Posterior vena cava (tissue), 2 donors: ENCODE measurements at regions not wholly inside any gene's neighbourhood (a gene's known extent, or its start where the extent isn't known, plus 50 kb on each side); places are given as distances from the start of the nearest gene placed in this dataset.
"Not testable (repeated sequence)": the region's sequence is repeated elsewhere in the genome, so short reads cannot be mapped to it uniquely, and the experiment has no call there.

ENCODE experiments used
- DNase-seq: peaks from one replicate; pipeline ENCODE4 v3.0.0-alpha.2; 2020; ENCODE audit warnings: low spot score
- intact Hi-C, 2 donors: fragments of 100-400 bp; cut with DNase I; formaldehyde crosslinking; loops; one replicate each; pipeline versions ENCODE4 v1.14.1 to v1.14.2; 2022 to 2023
- donor health status: DM: yes; HTN: yes; CAD: no.
- donor health status: DM: yes; HTN: yes; CAD: no.

DNA sequence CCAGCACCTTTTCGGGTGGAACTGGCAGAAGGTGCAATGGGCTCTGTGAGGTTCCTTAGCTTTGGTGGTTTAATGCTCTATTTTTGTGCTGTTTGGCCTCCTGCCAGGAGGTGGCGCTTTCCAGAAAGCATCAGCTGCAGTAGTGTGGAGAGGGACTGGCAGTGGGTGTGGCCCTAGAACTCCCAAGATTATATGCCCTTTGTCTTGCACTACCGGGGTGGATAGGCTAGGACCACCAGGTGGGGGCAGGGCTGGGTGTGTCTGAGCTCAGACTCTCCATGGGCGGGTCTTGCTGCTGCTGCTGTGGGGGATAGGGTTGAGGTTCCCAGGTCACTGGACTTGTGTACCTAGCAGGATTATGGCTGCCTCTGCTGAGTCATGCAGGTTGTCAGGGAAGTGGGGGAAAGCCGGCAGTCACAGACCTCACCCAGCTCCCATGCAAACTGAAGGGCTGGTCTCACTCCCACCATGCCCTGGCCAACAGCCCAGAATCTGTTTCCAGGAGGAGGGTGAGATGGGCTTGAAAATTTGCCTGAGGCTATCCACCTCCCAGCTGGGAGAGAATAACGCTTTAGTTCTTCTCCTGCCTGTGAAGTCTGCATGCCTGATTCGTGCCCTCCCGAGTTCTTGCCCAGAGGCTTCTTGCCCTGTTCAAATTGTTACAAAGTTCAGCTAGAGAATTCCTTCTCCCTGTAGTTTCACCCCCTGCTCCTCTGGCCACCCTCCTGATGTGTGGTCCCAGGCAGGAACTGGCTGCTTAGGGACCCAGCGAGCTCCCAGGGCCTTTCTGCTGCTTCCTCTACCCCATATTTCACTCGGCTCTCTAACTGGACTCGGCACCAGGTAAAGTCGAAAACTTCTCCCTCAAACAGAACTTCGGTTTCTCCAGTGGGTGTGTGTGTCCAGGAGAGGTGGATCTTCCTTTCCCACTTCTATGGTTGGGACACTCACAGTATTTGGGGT is 76.5 kb upstream of the BTG3 start:
- peak; percentile 81 for DNase-seq
- intact Hi-C loops, result no loop called here

DNA sequence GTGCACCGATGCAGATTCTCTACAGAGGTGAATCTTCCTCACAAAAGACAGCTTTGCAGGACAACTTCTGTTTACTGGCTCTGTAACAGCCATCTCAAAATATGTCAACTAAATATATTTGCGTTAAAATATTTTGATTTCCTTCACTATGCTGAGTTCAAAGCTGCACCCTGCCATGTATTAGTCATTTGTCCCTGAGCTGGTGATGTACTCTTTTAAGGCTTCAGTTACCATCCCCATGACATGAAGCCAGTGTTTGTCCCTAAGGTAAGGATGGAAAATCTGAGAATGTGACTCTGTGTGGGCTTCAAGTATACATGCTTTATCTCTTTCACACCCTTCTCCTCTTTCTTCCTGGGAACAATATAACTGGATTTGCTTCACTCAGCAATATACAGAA is 70.2 kb upstream of the BTG3 start:
- DNase-seq, result no peak
- intact Hi-C loops, result loop anchor here in 1 of 2 donors (5.0 kb wide), 1 partner anchor 219 kb away; no protein-coding TSS in a partner anchor

DNA sequence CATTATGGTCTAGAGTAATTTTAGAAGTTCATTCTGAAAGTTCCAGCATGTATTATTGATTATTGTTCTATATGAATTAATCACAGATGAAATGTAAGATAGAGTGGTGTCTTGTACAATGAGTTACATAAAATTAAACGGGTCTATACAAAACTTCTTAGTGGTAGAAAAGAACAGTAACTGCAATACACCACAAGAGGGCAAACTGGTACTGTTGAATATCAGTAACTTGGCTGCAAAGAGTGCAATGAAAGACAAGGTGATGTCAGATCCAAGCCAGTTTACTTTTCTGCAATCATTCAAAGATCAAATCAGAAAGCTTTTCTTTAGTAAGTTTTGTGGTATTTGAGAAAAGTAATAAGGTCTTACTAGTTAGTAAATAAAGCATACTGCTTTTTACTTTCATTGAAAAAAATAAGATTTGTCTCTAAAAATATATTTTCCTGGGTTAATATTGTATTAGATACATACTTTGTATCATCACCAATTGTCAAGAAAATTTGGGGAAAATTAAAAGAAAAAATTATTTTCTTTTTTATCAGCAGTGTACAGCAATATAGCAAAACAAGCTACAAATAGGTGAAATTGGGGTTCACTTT is 66.4 kb upstream of the BTG3 start:
- no peak for DNase-seq
- intact Hi-C loops, result loop anchor here (5.0 kb wide), 1 partner anchor 243 kb away; no protein-coding TSS in a partner anchor

DNA sequence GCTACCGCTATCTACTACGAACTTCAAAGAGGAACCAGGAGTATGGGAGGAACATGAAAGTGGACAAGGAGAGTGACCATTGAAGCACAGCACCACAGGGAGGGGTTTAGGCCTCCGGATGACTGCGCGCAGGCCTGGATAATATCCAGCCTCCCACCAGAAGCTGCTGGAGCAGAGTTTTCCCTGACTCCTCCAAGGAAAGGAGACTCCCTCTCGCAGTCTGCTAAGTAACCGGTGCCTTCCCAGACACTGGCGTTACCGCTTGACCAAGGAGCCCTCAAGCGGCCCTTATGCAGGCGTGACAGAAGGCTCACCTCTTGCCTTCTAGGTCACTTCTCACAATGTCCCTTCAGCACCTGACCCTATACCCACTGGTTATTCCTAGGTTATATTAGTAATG is 64.2 kb upstream of the BTG3 start:
- DNase-seq, result not testable (repeated sequence)
- intact Hi-C loops, result loop anchor here (5.0 kb wide), 1 partner anchor 245 kb away; no protein-coding TSS in a partner anchor

DNA sequence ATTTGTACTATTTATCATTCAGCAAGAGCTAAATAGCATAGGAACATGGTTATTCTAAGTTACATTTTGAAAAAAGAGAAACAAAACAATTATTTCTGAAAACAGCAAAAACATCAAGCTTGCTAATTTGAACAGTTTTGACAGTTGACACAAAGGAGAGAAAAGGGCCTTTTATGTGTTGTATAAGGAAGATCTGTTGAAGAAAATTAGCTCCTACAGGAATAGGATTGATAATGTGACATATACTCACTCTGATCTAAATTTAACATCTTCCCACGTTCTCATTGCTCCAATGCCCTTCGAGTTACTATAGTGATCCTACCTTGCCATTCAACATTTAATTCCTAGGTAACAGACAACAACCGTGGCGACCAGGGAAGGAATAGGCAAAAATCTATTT is 61.4 kb upstream of the BTG3 start:
- no peak for DNase-seq
- intact Hi-C loops, result no loop called here

DNA sequence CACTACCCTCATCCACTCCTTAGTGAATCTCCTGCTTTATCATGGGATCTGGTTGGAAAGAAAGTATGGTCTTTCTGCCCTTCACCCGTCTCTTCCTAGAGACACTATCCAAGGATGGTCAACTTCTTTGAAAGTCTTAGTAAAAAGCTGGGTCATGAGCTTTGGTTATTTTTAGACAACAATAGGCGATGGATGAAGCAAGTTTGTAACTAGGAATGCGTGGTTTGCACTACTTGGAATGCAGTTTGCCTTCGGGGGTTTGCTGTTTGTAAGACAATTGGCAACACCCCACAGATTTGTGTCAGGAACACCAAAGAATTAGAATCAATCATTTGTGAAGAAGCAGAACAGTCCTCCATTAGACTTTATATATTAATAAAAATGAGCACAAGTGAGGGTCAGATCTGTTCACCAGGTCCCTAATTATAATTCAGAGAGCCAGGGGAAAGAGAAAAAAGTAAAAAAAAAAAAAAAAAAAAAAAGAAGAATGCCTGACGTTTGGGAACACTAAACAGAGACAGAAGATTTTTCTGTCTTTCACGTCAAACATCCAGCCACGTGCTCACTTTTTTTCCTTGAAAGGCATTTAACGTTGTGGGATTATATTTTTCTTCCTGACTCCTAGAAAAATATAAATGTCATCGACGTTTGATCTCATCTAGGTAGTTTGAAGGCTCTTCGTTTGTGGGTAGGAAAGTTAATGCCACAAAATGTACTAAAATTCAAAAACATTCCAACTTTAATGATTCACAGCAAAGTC is 60.7 kb upstream of the BTG3 start:
- intact Hi-C loops, result no loop called here
- DNase-seq, result no peak

DNA sequence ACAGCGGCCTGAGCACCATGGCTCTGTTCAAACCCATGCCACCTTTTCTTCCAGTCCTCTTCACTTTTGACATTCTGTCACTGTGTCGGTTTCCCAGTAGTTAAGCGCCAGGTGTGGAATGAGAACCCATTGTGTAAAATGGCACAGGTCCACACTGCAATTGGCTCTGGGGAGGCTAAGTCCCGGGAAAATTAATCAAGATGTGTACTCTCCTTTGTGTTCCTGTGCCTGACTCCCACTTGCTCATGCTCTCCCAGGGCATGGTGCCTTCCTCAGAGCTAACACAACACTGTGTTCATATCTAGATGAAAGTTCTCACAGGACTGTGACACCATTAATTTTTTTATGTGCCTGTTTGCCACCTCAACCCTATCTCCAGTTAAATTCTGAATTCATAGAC is 59.0 kb upstream of the BTG3 start:
- DNase-seq, result no peak
- intact Hi-C loops, result no loop called here

DNA sequence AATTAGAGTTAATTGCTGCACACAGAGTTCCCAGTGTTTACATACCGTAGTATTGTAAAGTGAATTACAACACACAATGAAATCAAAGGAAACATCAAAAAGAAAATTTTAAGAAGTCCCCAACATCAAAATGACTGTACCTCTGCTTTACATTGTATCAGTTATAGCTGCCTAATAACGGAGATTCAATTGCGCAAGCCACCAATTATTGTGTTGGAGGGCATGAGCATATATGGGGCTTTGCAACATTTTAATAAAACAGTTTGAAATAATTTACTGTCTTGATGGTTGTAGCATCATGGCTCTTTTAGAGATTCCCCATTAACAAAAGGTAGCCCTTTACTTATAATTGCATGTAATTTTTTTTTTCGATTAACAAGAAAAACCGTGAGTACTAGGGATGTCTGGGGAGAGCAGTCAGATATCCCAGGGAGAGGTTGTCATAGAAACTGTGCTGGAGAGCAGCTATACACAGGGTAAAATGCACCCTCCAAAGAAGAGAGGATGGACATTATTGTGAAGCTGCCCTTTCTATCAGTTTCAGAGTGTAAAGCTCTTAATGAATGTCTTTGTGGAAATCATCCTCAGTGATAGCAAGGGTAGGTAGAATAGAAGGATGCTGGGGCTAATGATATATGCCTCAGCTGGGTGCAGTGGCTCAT is 55.9 kb upstream of the BTG3 start:
- intact Hi-C loops, result no loop called here
- DNase-seq, result no peak

DNA sequence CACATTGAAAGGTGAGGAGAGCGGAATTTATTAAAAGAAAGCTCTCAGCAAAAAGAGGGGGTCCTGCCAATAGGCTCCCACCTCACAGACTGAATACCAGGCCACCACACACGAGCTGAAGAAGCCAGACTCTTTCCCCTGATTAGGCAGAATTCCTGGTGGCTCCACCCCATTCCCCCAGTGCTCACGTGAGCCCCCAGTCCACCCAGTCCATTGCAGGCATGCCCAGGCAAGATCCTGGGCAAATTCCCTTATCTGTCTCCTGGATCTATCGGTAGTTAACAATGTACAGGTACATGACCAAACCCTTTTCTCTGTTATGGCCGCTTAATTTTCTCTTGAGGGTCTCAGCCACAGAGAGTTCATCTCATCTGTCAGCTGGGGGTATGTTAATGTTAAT is 54.6 kb upstream of the BTG3 start:
- no peak for DNase-seq
- intact Hi-C loops, result no loop called here
